CD8-positive, alpha-beta memory T cell (primary cell): ENCODE measurements at regions not wholly inside any gene's neighbourhood (a gene's known extent, or its start where the extent isn't known, plus 50 kb on each side); places are given as distances from the start of the nearest gene placed in this dataset.
"Not testable (repeated sequence)": the region's sequence is repeated elsewhere in the genome, so short reads cannot be mapped to it uniquely, and the experiment has no call there.

Experiments used
- CTCF ChIA-PET: fragments of 350-600 bp; sonication (Branson Sonifier 250); formaldehyde crosslinking; loops from one replicate; lab custom pipeline; 2021; ENCODE audit warnings: antibody characterized with exemption; lab: Charles Lee
- POLR2A ChIA-PET: fragments of 350-600 bp; sonication (Branson Sonifier 250); formaldehyde crosslinking; loops from one replicate; lab custom pipeline; 2021; ENCODE audit warnings: antibody characterized with exemption; lab: Charles Lee
- DNase-seq, 5 donors: peaks; one replicate each; pipeline versions ENCODE4 v3.0.0 to v3.0.0-alpha.2; 2020 to 2022; ENCODE audit warnings: mixed read lengths in 1 of 5
- H3K27ac ChIP-seq: one replicate; pipeline ENCODE4 v1.7.0; 2013; ENCODE audit warnings: low read depth, mild to moderate bottlenecking, low read length, moderate library complexity
- H3K27me3 ChIP-seq: 2 replicates; pipeline ENCODE4 v1.7.0; 2013; ENCODE audit warnings: low read length, mild to moderate bottlenecking; ENCODE audit not compliant: insufficient read depth, poor library complexity, severe bottlenecking
- H3K36me3 ChIP-seq: 2 replicates; pipeline ENCODE4 v1.7.0; 2013; ENCODE audit warnings: mild to moderate bottlenecking, low read length, moderate library complexity; ENCODE audit not compliant: insufficient read depth
- H3K4me1 ChIP-seq: 2 replicates; pipeline ENCODE4 v1.7.0; 2013; ENCODE audit warnings: mild to moderate bottlenecking, low read length, moderate library complexity; ENCODE audit not compliant: insufficient read depth
- H3K4me3 ChIP-seq: 2 replicates; pipeline ENCODE4 v1.7.0; 2013; ENCODE audit warnings: mild to moderate bottlenecking, low read length
- H3K9me3 ChIP-seq: 2 replicates; pipeline ENCODE4 v1.7.0; 2013; ENCODE audit warnings: mild to moderate bottlenecking, low read length
- H3K27ac Mint-ChIP-seq, 8 donors: one replicate each; pipeline ENCODE4 v1.8.0; 2020 to 2021; ENCODE audit warnings: mixed read lengths in 8 of 8, mild to moderate bottlenecking in 6 of 8, inconsistent platforms in 3 of 8, moderate library complexity in 3 of 8
- H3K27me3 Mint-ChIP-seq, 2 donors: one replicate each; pipeline ENCODE4 v1.8.0; 2020 to 2021; ENCODE audit warnings: mixed read lengths in 2 of 2, mild to moderate bottlenecking in 1 of 2, moderate library complexity in 1 of 2
- H3K36me3 Mint-ChIP-seq, 3 donors: one replicate each; pipeline ENCODE4 v1.8.0; 2020 to 2021; ENCODE audit warnings: mixed read lengths in 3 of 3, inconsistent platforms in 1 of 3, mild to moderate bottlenecking in 1 of 3
- H3K4me1 Mint-ChIP-seq, 3 donors: one replicate each; pipeline ENCODE4 v1.8.0; 2020 to 2021; ENCODE audit warnings: mixed read lengths in 3 of 3, inconsistent platforms in 1 of 3, mild to moderate bottlenecking in 1 of 3
- H3K4me3 Mint-ChIP-seq, 7 donors: one replicate each; pipeline ENCODE4 v1.8.0; 2020 to 2021; ENCODE audit warnings: mixed read lengths in 7 of 7, mild to moderate bottlenecking in 6 of 7, moderate library complexity in 4 of 7, inconsistent platforms in 2 of 7
- H3K9me3 Mint-ChIP-seq, 5 donors: one replicate each; pipeline ENCODE4 v1.8.0; 2020 to 2022; ENCODE audit warnings: mixed read lengths in 5 of 5, mild to moderate bottlenecking in 3 of 5, moderate library complexity in 2 of 5, inconsistent platforms in 1 of 5

- no peak overlapping the region for H3K4me3 Mint-ChIP-seq
- POLR2A ChIA-PET, result no interaction called here
- H3K27me3 Mint-ChIP-seq, result no peaks in the 10 kb centered on the region
- no peaks in the 10 kb centered on the region for H3K36me3 Mint-ChIP-seq
- H3K36me3 ChIP-seq, result no peaks in the 10 kb centered on the region
- H3K9me3 ChIP-seq, result no peaks in the 10 kb centered on the region
- H3K4me1 Mint-ChIP-seq, result no peaks in the 10 kb centered on the region
- H3K4me3 ChIP-seq, result no peak overlapping the region
- no peak overlapping the region for H3K27ac ChIP-seq
- CTCF ChIA-PET, result no interaction called here
- no peaks in the 10 kb centered on the region for H3K4me1 ChIP-seq
- no peaks in the 10 kb centered on the region for H3K27me3 ChIP-seq
- peaks cover 0 to 17% (median 5%) of the 10 kb centered on the region in 5 donors for H3K9me3 Mint-ChIP-seq
- DNase-seq, result no peak
- no peak overlapping the region for H3K27ac Mint-ChIP-seq
Observed at GRCh38 chr3:168688267-168688666, 592.5 kb upstream of the GOLIM4 start.

- Histone ChIP-seq H3K4me3 (no peak overlapping the region), H3K27ac (no peak overlapping the region), H3K36me3 (no peaks in the 10 kb centered on the region), H3K27me3 (no peaks in the 10 kb centered on the region), H3K4me1 (no peaks in the 10 kb centered on the region), H3K9me3 (no peaks in the 10 kb centered on the region)
- ChIA-PET POLR2A (no interaction called here), CTCF (no interaction called here)
- Mint-ChIP-seq H3K27me3 (no peaks in the 10 kb centered on the region), H3K9me3 (peaks cover 0 to 14% (median 2%) of the 10 kb centered on the region in 5 donors), H3K36me3 (no peaks in the 10 kb centered on the region), H3K4me1 (no peaks in the 10 kb centered on the region), H3K4me3 (no peak overlapping the region), H3K27ac (no peak overlapping the region)
- no peak for DNase-seq
Observed at GRCh38 chr3:168684519-168684918, 588.8 kb upstream of the GOLIM4 start.

- Mint-ChIP-seq H3K36me3 (no peaks in the 10 kb centered on the region), H3K4me3 (no peak overlapping the region), H3K9me3 (peaks cover 0 to 12% (median 0%) of the 10 kb centered on the region in 5 donors), H3K4me1 (no peaks in the 10 kb centered on the region), H3K27ac (no peak overlapping the region), H3K27me3 (no peaks in the 10 kb centered on the region)
- Histone ChIP-seq H3K4me1 (no peaks in the 10 kb centered on the region), H3K27me3 (no peaks in the 10 kb centered on the region), H3K4me3 (no peak overlapping the region), H3K9me3 (no peaks in the 10 kb centered on the region), H3K36me3 (no peaks in the 10 kb centered on the region), H3K27ac (no peak overlapping the region)
- POLR2A ChIA-PET, result no interaction called here
- DNase-seq, result no peak
- CTCF ChIA-PET, result no interaction called here
Observed at GRCh38 chr3:168678730-168679129, 583.0 kb upstream of the GOLIM4 start.

- Histone ChIP-seq H3K4me1 (no peaks in the 10 kb centered on the region), H3K27me3 (no peaks in the 10 kb centered on the region), H3K36me3 (no peaks in the 10 kb centered on the region), H3K4me3 (no peak overlapping the region), H3K9me3 (no peaks in the 10 kb centered on the region), H3K27ac (no peak overlapping the region)
- Mint-ChIP-seq H3K9me3 (peaks cover 0 to 10% (median 2%) of the 10 kb centered on the region in 5 donors), H3K27me3 (no peaks in the 10 kb centered on the region), H3K4me3 (no peak overlapping the region), H3K27ac (no peak overlapping the region), H3K4me1 (no peaks in the 10 kb centered on the region), H3K36me3 (no peaks in the 10 kb centered on the region)
- no peak for DNase-seq
- CTCF ChIA-PET, result no interaction called here
- POLR2A ChIA-PET, result no interaction called here
Observed at GRCh38 chr3:168671091-168671490, 575.4 kb upstream of the GOLIM4 start.

- H3K9me3 ChIP-seq, DNase-seq, H3K36me3 ChIP-seq, H3K4me3 ChIP-seq, H3K36me3 Mint-ChIP-seq, H3K4me1 ChIP-seq, POLR2A ChIA-PET, H3K27ac ChIP-seq, H3K27ac Mint-ChIP-seq, H3K4me1 Mint-ChIP-seq, CTCF ChIA-PET, H3K27me3 Mint-ChIP-seq, H3K4me3 Mint-ChIP-seq, H3K27me3 ChIP-seq: not testable (repeated sequence)
- H3K9me3 Mint-ChIP-seq, result peaks cover 0 to 11% (median 5%) of the 10 kb centered on the region in 5 donors
Observed at GRCh38 chr3:168660879-168661657, 565.3 kb upstream of the GOLIM4 start.

GRCh38 chr3:168659015-168659414 lies 563.3 kb upstream of the GOLIM4 start:
- no peaks in the 10 kb centered on the region for H3K27me3 Mint-ChIP-seq
- H3K27ac ChIP-seq, result no peak overlapping the region
- peaks cover 2 to 15% (median 5%) of the 10 kb centered on the region in 5 donors for H3K9me3 Mint-ChIP-seq
- no peaks in the 10 kb centered on the region for H3K4me1 ChIP-seq
- no peaks in the 10 kb centered on the region for H3K36me3 Mint-ChIP-seq
- H3K27me3 ChIP-seq, result no peaks in the 10 kb centered on the region
- no peaks in the 10 kb centered on the region for H3K9me3 ChIP-seq
- no peaks in the 10 kb centered on the region for H3K4me1 Mint-ChIP-seq
- ChIA-PET POLR2A (no interaction called here), CTCF (no interaction called here)
- no peak for DNase-seq
- H3K4me3 Mint-ChIP-seq, result no peak overlapping the region
- H3K36me3 ChIP-seq, result no peaks in the 10 kb centered on the region
- no peak overlapping the region for H3K27ac Mint-ChIP-seq
- no peak overlapping the region for H3K4me3 ChIP-seq

GRCh38 chr3:168655611-168656010 lies 559.9 kb upstream of the GOLIM4 start:
- DNase-seq, result no peak
- no peak overlapping the region for H3K27ac ChIP-seq
- H3K27me3 ChIP-seq, result no peaks in the 10 kb centered on the region
- ChIA-PET CTCF (no interaction called here), POLR2A (no interaction called here)
- no peaks in the 10 kb centered on the region for H3K4me1 ChIP-seq
- no peaks in the 10 kb centered on the region for H3K36me3 ChIP-seq
- no peak overlapping the region for H3K4me3 ChIP-seq
- Mint-ChIP-seq H3K27me3 (no peaks in the 10 kb centered on the region), H3K4me3 (no peak overlapping the region), H3K9me3 (peaks cover 2 to 13% (median 4%) of the 10 kb centered on the region in 5 donors), H3K36me3 (no peaks in the 10 kb centered on the region), H3K4me1 (no peaks in the 10 kb centered on the region), H3K27ac (no peak overlapping the region)
- no peaks in the 10 kb centered on the region for H3K9me3 ChIP-seq

GRCh38 chr3:168654700-168655099 lies 559.0 kb upstream of the GOLIM4 start:
- DNase-seq, result no peak
- no peak overlapping the region for H3K4me3 ChIP-seq
- Mint-ChIP-seq H3K4me1 (no peaks in the 10 kb centered on the region), H3K27ac (no peak overlapping the region), H3K9me3 (peaks cover 0 to 8% (median 5%) of the 10 kb centered on the region in 5 donors), H3K4me3 (no peak overlapping the region), H3K27me3 (no peaks in the 10 kb centered on the region), H3K36me3 (no peaks in the 10 kb centered on the region)
- no peak overlapping the region for H3K27ac ChIP-seq
- no peaks in the 10 kb centered on the region for H3K36me3 ChIP-seq
- H3K27me3 ChIP-seq, result no peaks in the 10 kb centered on the region
- no peaks in the 10 kb centered on the region for H3K4me1 ChIP-seq
- POLR2A ChIA-PET, result no interaction called here
- CTCF ChIA-PET, result no interaction called here
- no peaks in the 10 kb centered on the region for H3K9me3 ChIP-seq
